Osteoblast (primary cell): ENCODE measurements at regions not wholly inside any gene's neighbourhood (a gene's known extent, or its start where the extent isn't known, plus 50 kb on each side); places are given as distances from the start of the nearest gene placed in this dataset.

Experiments
- DNase-seq: peaks from one replicate; pipeline ENCODE4 v3.0.0; 2011; ENCODE audit warnings: low spot score, mixed read lengths; ENCODE audit not compliant: insufficient read length; ENCODE audit errors: missing footprints
- H2AFZ ChIP-seq: 2 replicates; pipeline ENCODE4 v1.6.0; 2011; ENCODE audit warnings: mild to moderate bottlenecking, low read length
- H3K27ac ChIP-seq: 2 replicates; pipeline ENCODE4 v1.5.1; 2011; ENCODE audit warnings: mild to moderate bottlenecking, low read depth, low read length, moderate library complexity
- H3K27me3 ChIP-seq: 2 replicates; pipeline ENCODE4 v1.6.0; 2012; ENCODE audit warnings: mild to moderate bottlenecking, control low read depth, inconsistent platforms, low read length, moderate library complexity; ENCODE audit not compliant: insufficient read depth
- H3K36me3 ChIP-seq: 2 replicates; pipeline ENCODE4 v1.5.1; 2011; ENCODE audit warnings: mild to moderate bottlenecking, low read length, control low read depth, moderate library complexity; ENCODE audit not compliant: insufficient read depth
- H3K4me1 ChIP-seq: 2 replicates; pipeline ENCODE4 v1.5.1; 2011; ENCODE audit warnings: mild to moderate bottlenecking, low read length, control low read depth, moderate library complexity; ENCODE audit not compliant: insufficient read depth
- H3K4me2 ChIP-seq: 2 replicates; pipeline ENCODE4 v1.6.0; 2011; ENCODE audit warnings: mild to moderate bottlenecking, low read length; ENCODE audit not compliant: insufficient read depth
- H3K4me3 ChIP-seq: fragments of 200-600 bp; sonication (generic); 3 replicates; pipeline ENCODE4 v1.5.1; 2012; ENCODE audit warnings: mild to moderate bottlenecking, low read length, inconsistent platforms; ENCODE audit not compliant: insufficient read depth
- H3K79me2 ChIP-seq: 2 replicates; pipeline ENCODE4 v1.6.0; 2012; ENCODE audit warnings: mild to moderate bottlenecking, low read length, control low read depth, inconsistent platforms; ENCODE audit not compliant: insufficient read depth
- H3K9me3 ChIP-seq: 2 replicates; pipeline ENCODE4 v1.5.1; 2011; ENCODE audit warnings: low read depth, low read length, control low read depth
- H4K20me1 ChIP-seq: 2 replicates; pipeline ENCODE4 v1.6.0; 2012; ENCODE audit warnings: mild to moderate bottlenecking, low read length, control low read depth; ENCODE audit not compliant: insufficient read depth
- TF ChIP-seq, protein P1 (sequence below): IDR thresholded peaks from 2 replicates; pipeline ENCODE4 v1.5.1; 2011; ENCODE audit warnings: mild to moderate bottlenecking, low read depth, low read length, moderate library complexity; ENCODE audit errors: extremely low read depth

DNA sequence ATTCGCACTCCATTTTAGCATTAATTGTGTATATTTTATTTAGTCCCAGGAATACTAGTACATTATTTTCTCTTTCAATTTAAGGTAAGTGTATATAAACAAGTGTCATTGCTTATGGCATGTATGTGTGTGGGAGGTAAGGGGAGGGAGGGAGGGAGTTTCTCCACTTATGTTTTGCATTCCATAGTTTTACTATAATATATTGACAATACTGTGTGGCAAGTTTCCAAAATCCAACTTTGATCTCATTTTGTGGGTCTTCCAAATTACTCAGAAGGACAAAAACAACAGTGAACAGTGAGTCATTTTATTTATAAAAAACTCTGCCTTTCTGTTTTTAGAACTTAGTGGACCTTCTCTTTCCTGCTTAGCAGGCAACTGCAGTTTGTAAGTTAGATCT lies 102.3 kb upstream of the SEMA3E start:
- no peaks in the 10 kb centered on the region for H4K20me1 ChIP-seq
- H3K27ac ChIP-seq = no peak overlapping the region
- no peaks in the 10 kb centered on the region for H3K79me2 ChIP-seq
- no peak overlapping the region for H2AFZ ChIP-seq
- TF ChIP-seq, protein P1, sequence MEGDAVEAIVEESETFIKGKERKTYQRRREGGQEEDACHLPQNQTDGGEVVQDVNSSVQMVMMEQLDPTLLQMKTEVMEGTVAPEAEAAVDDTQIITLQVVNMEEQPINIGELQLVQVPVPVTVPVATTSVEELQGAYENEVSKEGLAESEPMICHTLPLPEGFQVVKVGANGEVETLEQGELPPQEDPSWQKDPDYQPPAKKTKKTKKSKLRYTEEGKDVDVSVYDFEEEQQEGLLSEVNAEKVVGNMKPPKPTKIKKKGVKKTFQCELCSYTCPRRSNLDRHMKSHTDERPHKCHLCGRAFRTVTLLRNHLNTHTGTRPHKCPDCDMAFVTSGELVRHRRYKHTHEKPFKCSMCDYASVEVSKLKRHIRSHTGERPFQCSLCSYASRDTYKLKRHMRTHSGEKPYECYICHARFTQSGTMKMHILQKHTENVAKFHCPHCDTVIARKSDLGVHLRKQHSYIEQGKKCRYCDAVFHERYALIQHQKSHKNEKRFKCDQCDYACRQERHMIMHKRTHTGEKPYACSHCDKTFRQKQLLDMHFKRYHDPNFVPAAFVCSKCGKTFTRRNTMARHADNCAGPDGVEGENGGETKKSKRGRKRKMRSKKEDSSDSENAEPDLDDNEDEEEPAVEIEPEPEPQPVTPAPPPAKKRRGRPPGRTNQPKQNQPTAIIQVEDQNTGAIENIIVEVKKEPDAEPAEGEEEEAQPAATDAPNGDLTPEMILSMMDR = no peak
- H3K4me2 ChIP-seq = no peak overlapping the region
- H3K27me3 ChIP-seq = no peaks in the 10 kb centered on the region
- peaks cover 2% of the 10 kb centered on the region for H3K9me3 ChIP-seq
- no peak overlapping the region for H3K4me3 ChIP-seq
- no peak for DNase-seq
- H3K36me3 ChIP-seq = no peaks in the 10 kb centered on the region
- H3K4me1 ChIP-seq = no peaks in the 10 kb centered on the region

DNA sequence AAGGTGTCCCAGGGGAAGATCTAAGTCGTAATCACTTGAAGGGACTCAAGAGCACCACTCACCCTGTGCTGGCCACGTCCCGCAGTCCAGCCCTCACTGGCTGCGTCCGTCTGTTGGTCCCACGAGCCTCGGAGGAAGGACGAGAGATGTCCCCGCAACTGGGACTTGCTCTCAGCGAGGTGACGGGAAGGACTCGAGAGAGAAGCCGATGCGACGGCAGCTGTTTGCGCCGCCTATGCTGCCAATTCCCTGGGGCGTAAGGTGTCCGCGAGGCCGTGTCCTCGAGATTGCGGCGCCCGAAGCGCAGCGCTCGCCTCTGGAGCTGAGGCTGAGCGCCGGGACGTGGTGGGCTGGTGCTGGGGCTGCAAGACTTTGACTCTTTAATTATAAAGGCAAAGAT lies 100.6 kb upstream of the SEMA3E start:
- Histone ChIP-seq H3K27me3 (no peaks in the 10 kb centered on the region), H3K36me3 (no peaks in the 10 kb centered on the region), H4K20me1 (no peaks in the 10 kb centered on the region), H3K4me3 (no peak overlapping the region), H2AFZ (no peak overlapping the region), H3K79me2 (no peaks in the 10 kb centered on the region), H3K4me1 (no peaks in the 10 kb centered on the region), H3K27ac (no peak overlapping the region), H3K4me2 (no peak overlapping the region), H3K9me3 (peaks cover 2% of the 10 kb centered on the region)
- TF ChIP-seq, protein P1 = no peak
- DNase-seq = no peak

DNA sequence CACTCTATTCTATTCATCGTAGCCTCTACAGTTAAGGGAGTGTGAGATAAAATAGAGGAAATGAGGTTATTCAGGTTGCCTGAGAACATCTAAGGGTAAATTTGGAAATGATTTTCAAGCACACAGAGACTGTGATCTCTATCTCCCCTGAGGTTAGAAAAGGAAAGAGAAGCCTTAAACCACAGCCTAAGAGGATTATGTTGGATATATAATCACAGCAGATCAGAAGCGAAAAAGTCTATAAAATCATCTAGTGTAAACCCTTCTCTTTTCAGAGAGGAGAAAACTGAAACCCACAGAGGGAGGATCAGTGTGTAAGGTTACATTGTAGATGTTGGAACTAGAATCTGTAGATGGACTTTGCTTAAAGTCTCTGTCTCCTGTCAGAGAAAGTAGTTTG lies 90.6 kb upstream of the SEMA3E start:
- Histone ChIP-seq H3K27me3 (no peaks in the 10 kb centered on the region), H3K4me3 (no peak overlapping the region), H3K9me3 (no peaks in the 10 kb centered on the region), H3K27ac (no peak overlapping the region), H3K4me1 (no peaks in the 10 kb centered on the region), H3K79me2 (no peaks in the 10 kb centered on the region), H4K20me1 (no peaks in the 10 kb centered on the region), H3K36me3 (no peaks in the 10 kb centered on the region), H2AFZ (no peak overlapping the region), H3K4me2 (no peak overlapping the region)
- no peak for DNase-seq
- TF ChIP-seq, protein P1 = no peak

DNA sequence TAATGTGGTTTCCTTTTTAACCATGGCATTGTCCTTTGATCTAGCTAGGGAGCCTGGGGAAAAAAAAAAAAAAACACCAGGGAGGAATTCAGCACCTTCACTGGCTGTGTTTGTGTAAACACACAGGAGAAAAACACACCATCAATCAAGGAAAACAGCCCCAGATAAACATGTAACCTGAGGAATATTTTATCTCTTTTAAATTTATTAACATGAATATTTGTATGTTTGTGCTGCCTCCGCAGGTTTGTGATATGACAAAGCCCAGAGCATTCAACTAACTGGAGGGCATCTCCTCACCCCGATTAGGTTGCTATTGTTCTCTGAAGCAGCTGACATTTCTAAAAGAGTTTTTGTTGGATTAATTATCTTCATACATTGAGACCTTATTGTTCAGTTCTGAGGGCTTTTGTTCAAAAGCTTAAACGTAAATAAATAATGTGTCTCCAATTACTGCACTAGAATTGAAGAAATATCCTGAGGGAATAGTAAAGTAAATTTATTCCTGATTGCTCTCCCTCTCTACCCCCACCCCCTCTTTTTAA lies 89.4 kb upstream of the SEMA3E start:
- Histone ChIP-seq H3K27ac (no peak overlapping the region), H3K36me3 (no peaks in the 10 kb centered on the region), H2AFZ (no peak overlapping the region), H4K20me1 (no peaks in the 10 kb centered on the region), H3K79me2 (no peaks in the 10 kb centered on the region), H3K4me3 (no peak overlapping the region), H3K4me1 (no peaks in the 10 kb centered on the region), H3K9me3 (no peaks in the 10 kb centered on the region), H3K4me2 (no peak overlapping the region), H3K27me3 (no peaks in the 10 kb centered on the region)
- DNase-seq = no peak
- TF ChIP-seq, protein P1 = no peak
